ENCODE measurements at regions not wholly inside any gene's neighbourhood (a gene's known extent, or its start where the extent isn't known, plus 50 kb on each side); places are given as distances from the start of the nearest gene placed in this dataset.

DNA sequence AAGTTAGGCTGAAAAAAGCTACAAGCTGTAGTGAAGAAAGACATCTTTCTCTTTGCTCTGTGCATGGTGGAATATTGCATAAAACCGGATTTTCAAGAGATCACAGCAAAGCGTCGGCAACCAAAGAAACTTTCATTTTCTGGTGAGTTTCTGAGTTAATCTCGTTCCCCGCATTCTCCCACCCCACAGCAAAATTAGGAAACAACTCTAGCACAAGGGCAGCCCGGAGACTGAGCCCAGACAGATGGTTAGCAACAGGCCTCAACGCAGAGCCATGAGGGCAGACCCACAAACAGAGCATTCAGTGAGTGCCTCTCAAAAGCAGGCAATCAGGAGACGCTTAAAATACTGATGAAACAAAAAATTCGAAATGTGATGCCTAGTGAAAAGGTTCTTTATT, 396.1 kb upstream of the KLF6 start:
- Histone ChIP-seq H3K4me3 (no peak overlapping the region), H3K27ac (no peak overlapping the region)
- no peak for DNase-seq (ENCODE audit: low spot score)
- TF ChIP-seq, protein P1, sequence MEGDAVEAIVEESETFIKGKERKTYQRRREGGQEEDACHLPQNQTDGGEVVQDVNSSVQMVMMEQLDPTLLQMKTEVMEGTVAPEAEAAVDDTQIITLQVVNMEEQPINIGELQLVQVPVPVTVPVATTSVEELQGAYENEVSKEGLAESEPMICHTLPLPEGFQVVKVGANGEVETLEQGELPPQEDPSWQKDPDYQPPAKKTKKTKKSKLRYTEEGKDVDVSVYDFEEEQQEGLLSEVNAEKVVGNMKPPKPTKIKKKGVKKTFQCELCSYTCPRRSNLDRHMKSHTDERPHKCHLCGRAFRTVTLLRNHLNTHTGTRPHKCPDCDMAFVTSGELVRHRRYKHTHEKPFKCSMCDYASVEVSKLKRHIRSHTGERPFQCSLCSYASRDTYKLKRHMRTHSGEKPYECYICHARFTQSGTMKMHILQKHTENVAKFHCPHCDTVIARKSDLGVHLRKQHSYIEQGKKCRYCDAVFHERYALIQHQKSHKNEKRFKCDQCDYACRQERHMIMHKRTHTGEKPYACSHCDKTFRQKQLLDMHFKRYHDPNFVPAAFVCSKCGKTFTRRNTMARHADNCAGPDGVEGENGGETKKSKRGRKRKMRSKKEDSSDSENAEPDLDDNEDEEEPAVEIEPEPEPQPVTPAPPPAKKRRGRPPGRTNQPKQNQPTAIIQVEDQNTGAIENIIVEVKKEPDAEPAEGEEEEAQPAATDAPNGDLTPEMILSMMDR (IDR thresholded peaks at IDR 0.05) = no peak

DNA sequence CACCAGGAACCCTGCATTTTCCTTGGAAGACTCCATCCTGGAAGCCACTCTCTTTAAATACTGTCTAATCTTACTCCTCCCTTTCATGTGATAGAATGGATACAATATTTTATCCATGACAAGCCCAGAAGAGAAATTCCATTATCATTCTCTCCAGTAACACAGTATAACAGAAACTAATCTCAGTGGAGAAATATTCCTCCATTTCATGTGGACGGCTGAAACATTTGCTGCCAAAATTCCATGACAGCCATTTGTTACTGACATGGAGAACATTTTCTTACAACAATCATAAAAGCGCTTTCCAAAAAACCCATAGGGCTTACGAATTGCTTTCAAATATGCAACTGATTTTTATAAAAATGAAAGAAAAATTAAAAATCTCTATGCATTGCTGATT, 392.8 kb upstream of the KLF6 start:
- TF ChIP-seq, protein P1 (IDR thresholded peaks at IDR 0.05) = no peak
- Histone ChIP-seq H3K27ac (peak overlapping the region in 1 of 2 donors; percentile 23), H3K4me3 (no peak overlapping the region)
- no peak for DNase-seq (ENCODE audit: low spot score)

DNA sequence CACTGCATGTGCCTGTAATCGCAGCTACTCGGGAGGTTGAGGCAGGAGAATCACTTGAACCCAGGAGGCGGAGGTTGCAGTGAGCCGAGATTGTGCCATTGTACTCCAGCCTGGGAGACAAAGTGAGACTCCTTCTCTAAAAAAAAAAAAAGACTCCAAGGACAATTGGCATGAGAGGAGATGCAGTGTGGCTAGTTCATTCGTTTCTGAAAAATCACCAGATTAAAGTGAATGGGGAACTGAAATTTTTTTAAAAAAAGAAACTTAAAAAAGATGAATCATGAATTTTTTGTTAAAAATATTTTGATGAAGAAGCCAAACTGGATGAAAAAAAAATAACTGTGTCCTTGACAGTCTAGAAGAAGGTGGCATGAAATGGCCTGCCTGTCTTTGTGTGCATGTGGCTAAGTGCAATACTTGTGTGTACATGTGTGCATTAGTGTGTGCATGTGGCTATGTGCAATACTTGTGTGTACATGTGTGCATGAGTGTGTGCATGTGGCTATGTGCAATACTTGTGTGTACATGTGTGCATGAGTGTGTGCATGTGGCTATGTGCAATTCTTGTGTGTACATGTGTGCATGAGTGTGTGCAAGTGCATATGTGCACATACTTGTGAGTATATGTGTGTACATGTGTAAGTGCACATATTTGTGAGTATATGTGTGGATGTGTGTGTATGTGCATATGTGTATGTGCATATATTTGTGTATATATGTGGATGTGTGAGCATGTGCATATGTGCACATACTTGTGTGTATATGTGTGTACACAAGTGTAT, 391.7 kb upstream of the KLF6 start:
- Histone ChIP-seq H3K4me3 (no peak overlapping the region), H3K27ac (peak overlapping the region; percentile 10 to 68)
- DNase-seq (ENCODE audit: low spot score) = no peak
- TF ChIP-seq, protein P1 (IDR thresholded peaks at IDR 0.05) = no peak

DNA sequence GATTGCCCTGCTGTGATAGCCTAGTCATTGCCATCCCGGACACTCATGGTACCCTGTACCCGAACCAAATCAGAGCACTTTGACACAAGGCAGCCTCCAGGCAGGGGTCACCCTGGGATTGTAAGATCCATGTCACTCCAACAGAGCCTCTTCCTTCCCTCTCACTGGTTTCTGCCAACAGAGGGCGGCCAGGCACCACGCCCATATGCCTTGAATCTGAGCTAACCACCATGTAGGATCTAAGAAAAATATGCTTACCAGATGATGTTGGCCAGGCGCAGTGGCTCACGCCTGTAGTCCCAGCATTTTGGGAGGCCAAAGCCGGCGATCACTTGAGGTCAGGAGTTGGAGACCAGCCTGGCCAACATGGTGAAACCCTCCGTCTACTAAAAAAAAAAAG, 389.2 kb upstream of the KLF6 start:
- TF ChIP-seq, protein P1 (IDR thresholded peaks at IDR 0.05) = no peak
- H3K27ac ChIP-seq = no peak overlapping the region
- H3K4me3 ChIP-seq = no peak overlapping the region
- no peak for DNase-seq (ENCODE audit: low spot score)

DNA sequence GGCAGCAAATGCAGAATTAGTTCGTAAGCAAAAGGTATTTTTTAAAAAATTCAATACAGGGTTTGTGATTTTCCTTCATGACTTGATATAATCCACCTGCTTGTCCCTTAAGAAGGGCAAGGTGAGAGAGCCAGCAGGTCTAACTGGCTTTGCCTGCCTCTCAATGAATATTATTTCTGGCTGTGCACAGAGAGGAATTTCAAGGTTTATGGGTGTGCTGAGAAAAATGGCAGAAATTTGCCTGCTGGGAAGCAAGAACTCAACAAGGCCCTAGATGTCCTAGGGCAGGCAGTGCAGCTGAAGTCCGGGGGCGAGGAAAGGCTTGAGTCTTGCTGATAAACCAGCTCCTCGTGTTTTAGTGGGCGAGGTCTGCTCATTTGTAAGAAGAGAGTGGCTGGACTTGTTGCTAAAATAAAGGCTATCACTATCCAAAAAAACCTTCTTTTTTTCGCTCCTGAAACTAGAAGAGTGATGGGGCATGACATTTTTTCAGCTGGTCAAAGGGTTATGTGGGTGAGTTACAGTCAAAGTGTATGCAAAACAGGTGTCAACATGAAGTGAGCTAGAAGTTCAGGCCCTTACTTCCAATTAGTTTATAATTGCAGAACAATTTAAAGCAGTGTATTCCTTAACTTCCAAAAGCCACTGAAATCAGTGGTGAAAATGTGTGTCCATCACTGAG, 385.8 kb upstream of the KLF6 start:
- Histone ChIP-seq H3K4me3 (no peak overlapping the region), H3K27ac (no peak overlapping the region)
- TF ChIP-seq, protein P1 (IDR thresholded peaks at IDR 0.05) = no peak
- no peak for DNase-seq (ENCODE audit: low spot score)

DNA sequence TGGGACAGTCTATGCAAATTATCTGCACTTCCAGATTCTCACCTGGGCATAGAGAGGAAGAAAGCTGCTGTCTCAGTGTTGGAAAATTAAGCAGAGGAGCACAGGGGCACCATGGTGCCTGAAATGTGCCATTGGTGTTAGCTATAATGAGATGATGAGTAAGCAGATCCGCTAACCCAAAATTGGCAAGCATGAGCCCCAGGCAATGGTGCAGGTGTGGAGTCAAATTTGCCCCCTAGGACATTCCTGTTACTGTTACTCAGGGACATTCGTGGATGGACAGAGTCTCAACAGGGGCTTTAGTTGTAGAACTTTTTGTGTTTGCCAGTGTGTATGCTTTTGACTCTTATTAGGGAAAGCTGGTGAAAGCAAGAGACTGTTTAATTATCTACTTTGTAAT, 385.2 kb upstream of the KLF6 start:
- Histone ChIP-seq H3K27ac (no peak overlapping the region), H3K4me3 (no peak overlapping the region)
- DNase-seq (ENCODE audit: low spot score) = no peak
- TF ChIP-seq, protein P1 (IDR thresholded peaks at IDR 0.05) = no peak

DNA sequence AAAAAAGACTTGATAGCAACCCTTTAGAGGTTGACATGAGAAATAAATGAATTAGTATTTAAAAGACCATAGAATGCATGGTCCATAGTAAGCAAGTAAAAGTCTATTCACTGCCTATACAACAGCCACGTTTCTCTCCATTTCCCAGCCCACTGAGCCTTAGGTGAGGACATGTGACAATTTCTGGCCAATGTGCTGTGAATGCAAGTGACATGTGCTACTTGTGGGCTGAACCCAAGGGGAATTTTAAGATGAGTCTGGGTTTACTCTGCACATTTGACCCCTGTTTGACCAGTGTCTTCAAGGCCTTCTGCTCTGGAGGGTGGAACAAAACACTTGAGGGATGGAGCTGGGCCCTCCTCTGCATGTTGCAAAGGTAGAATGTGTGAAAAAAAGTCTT, 384.4 kb upstream of the KLF6 start:
- TF ChIP-seq, protein P1 (IDR thresholded peaks at IDR 0.05) = no peak
- DNase-seq (ENCODE audit: low spot score) = no peak
- H3K4me3 ChIP-seq = no peak overlapping the region
- no peak overlapping the region for H3K27ac ChIP-seq
